ENCODE measurements at regions not wholly inside any gene's neighbourhood (a gene's known extent, or its start where the extent isn't known, plus 50 kb on each side); places are given as distances from the start of the nearest gene placed in this dataset.

DNA sequence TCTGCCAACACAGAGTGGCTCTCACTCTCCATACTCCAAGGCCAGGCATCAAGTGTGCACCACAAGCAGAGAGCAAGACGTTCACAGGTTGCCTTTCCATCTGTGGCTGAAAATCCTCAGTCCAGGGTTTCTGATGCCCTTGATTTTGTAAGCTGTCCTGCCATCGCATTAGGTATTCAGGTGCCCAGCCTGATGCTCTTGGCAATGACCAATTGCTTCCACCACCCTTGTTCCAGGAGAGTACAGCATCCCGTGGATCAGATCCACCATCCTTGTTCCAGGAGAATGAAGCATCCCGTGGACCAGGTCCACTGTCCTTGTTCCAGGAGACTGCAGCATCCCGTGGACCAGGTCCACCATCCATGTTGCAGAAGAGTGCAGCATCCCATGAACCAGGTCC is 133.4 kb upstream of the GPC1 start:
- Histone ChIP-seq H3K79me2 (ENCODE audit: low read length) (no peaks in the 10 kb centered on the region), H4K20me1 (ENCODE audit: insufficient read depth, low read length) (no peaks in the 10 kb centered on the region), H3K4me2 (ENCODE audit: low read depth, low read length) (no peak overlapping the region), H3K9ac (ENCODE audit: low read length) (no peak overlapping the region), H3F3A (ENCODE audit: insufficient read depth, low read length) (no peaks in the 10 kb centered on the region), H3K4me1 (ENCODE audit: low read length) (no peaks in the 10 kb centered on the region), H3K27ac (ENCODE audit: low read length) (no peak overlapping the region), H3K9me2 (replicated peaks; ENCODE audit: insufficient read depth, low read length) (no peaks in the 10 kb centered on the region), H3K9me3 (replicated peaks; ENCODE audit: insufficient read depth, low read length) (no peaks in the 10 kb centered on the region), H3K27me3 (replicated peaks; ENCODE audit: insufficient read depth, low read length) (peaks cover 50% of the 10 kb centered on the region), H3K4me3 (ENCODE audit: low read length) (no peak overlapping the region), H2AFZ (ENCODE audit: low read length) (no peak overlapping the region), H3K36me3 (replicated peaks; ENCODE audit: insufficient read depth, low read length) (no peaks in the 10 kb centered on the region)
- no peak for DNase-seq
- no peak for TF ChIP-seq EZH2 (optimal IDR thresholded peaks at IDR 0.05; ENCODE audit: low read depth, low read length)
- TF ChIP-seq, protein P1, sequence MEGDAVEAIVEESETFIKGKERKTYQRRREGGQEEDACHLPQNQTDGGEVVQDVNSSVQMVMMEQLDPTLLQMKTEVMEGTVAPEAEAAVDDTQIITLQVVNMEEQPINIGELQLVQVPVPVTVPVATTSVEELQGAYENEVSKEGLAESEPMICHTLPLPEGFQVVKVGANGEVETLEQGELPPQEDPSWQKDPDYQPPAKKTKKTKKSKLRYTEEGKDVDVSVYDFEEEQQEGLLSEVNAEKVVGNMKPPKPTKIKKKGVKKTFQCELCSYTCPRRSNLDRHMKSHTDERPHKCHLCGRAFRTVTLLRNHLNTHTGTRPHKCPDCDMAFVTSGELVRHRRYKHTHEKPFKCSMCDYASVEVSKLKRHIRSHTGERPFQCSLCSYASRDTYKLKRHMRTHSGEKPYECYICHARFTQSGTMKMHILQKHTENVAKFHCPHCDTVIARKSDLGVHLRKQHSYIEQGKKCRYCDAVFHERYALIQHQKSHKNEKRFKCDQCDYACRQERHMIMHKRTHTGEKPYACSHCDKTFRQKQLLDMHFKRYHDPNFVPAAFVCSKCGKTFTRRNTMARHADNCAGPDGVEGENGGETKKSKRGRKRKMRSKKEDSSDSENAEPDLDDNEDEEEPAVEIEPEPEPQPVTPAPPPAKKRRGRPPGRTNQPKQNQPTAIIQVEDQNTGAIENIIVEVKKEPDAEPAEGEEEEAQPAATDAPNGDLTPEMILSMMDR (IDR thresholded peaks at IDR 0.05; ENCODE audit: low read length), result no peak
- TF ChIP-seq EZH2phosphoT487 (IDR thresholded peaks at IDR 0.05; ENCODE audit: low read length), result no peak

DNA sequence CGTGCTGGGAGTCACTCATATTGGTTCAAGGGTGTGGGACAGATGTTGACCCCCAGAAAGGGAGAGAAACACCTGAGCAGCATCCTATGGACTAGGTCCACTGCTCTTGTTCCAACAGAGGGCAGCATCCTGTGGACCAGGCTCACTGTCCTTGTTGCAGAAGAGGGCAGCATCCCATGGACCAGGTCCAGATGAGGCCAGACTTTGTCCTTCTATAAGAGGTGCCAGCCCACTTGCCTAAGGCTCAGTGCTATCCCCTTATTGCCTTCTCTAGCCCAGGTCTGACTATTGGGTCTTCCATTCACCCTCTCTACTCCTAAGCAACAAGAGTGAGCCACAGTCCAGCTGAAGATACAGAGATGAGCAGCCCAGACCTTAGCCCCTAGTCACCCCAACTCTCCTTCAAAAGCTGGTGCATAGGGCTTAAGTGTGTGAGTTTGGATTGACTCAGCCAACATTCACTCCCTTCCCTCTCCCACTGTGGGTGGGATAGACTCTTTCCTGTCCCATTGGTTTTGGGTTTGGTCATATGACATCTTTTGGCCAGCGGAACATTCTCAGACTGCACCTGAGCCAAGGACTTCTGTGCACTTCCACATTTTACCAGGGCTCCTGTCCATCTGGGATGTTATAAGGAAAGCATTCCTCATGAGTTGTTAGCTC is 132.4 kb upstream of the GPC1 start:
- no peak overlapping the region for H3K9ac ChIP-seq (ENCODE audit: low read length)
- no peak for DNase-seq
- no peak overlapping the region for H3K27ac ChIP-seq (ENCODE audit: low read length)
- H4K20me1 ChIP-seq (ENCODE audit: insufficient read depth, low read length), result no peaks in the 10 kb centered on the region
- TF ChIP-seq EZH2phosphoT487 (IDR thresholded peaks at IDR 0.05; ENCODE audit: low read length) (no peak), EZH2 (optimal IDR thresholded peaks at IDR 0.05; ENCODE audit: low read depth, low read length) (no peak)
- TF ChIP-seq, protein P1 (IDR thresholded peaks at IDR 0.05; ENCODE audit: low read length), result no peak
- no peaks in the 10 kb centered on the region for H3K79me2 ChIP-seq (ENCODE audit: low read length)
- H3F3A ChIP-seq (ENCODE audit: insufficient read depth, low read length), result no peaks in the 10 kb centered on the region
- no peak overlapping the region for H3K4me2 ChIP-seq (ENCODE audit: low read depth, low read length)
- H3K4me3 ChIP-seq (ENCODE audit: low read length), result no peak overlapping the region
- peaks cover 60% of the 10 kb centered on the region for H3K27me3 ChIP-seq (replicated peaks; ENCODE audit: insufficient read depth, low read length)
- H3K9me3 ChIP-seq (replicated peaks; ENCODE audit: insufficient read depth, low read length), result no peaks in the 10 kb centered on the region
- no peak overlapping the region for H2AFZ ChIP-seq (ENCODE audit: low read length)
- H3K9me2 ChIP-seq (replicated peaks; ENCODE audit: insufficient read depth, low read length), result no peaks in the 10 kb centered on the region
- no peaks in the 10 kb centered on the region for H3K36me3 ChIP-seq (replicated peaks; ENCODE audit: insufficient read depth, low read length)
- no peaks in the 10 kb centered on the region for H3K4me1 ChIP-seq (ENCODE audit: low read length)

DNA sequence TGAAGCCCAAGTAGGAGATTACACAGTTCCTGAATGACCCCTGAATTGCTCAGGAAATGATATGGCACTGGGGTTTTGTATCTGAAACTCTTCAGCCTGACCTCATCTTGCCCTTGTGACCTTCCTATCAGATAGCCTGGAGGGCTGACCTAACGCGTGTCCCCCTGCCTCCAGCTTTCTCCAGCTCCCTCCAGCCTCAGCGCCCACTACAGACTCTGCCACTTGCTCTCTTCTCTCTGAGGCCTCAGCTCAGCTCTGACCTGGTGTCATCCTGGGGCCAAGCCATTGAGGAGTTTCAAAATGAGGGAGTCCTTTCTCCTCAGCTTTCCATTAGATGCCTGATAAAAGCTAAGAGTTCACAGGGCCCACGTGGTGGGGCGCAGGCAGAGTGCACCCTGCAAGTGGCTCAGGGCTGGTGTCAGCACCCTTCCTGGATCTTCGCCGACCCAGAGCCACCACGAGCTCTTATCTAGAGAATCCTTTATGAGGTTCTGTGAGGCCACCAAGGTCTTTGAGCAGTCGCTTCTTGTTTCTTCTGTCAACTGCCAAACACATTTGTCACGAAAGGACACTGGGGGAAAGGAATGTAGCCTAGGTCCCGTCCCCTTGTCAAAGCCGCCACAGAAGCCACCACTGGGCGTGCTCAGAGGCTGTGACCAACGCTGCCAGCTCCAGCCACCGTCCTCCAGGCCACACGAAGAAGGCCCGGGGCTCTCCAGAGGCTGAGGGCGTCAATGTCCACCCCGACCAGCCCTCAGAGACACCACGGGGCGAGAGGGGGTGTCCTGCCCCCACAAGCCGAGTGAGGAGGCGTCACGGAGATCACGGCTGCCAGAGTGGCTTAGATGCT is 131.3 kb upstream of the GPC1 start:
- H2AFZ ChIP-seq (ENCODE audit: low read length), result no peak overlapping the region
- TF ChIP-seq, protein P1 (IDR thresholded peaks at IDR 0.05; ENCODE audit: low read length), result no peak
- no peak for TF ChIP-seq EZH2phosphoT487 (IDR thresholded peaks at IDR 0.05; ENCODE audit: low read length)
- no peak for TF ChIP-seq EZH2 (optimal IDR thresholded peaks at IDR 0.05; ENCODE audit: low read depth, low read length)
- no peaks in the 10 kb centered on the region for H3F3A ChIP-seq (ENCODE audit: insufficient read depth, low read length)
- no peaks in the 10 kb centered on the region for H3K4me1 ChIP-seq (ENCODE audit: low read length)
- no peak overlapping the region for H3K27ac ChIP-seq (ENCODE audit: low read length)
- H3K36me3 ChIP-seq (replicated peaks; ENCODE audit: insufficient read depth, low read length), result no peaks in the 10 kb centered on the region
- H4K20me1 ChIP-seq (ENCODE audit: insufficient read depth, low read length), result no peaks in the 10 kb centered on the region
- H3K4me3 ChIP-seq (ENCODE audit: low read length), result no peak overlapping the region
- no peak overlapping the region for H3K9ac ChIP-seq (ENCODE audit: low read length)
- no peaks in the 10 kb centered on the region for H3K9me3 ChIP-seq (replicated peaks; ENCODE audit: insufficient read depth, low read length)
- H3K4me2 ChIP-seq (ENCODE audit: low read depth, low read length), result no peak overlapping the region
- H3K27me3 ChIP-seq (replicated peaks; ENCODE audit: insufficient read depth, low read length), result peaks cover 60% of the 10 kb centered on the region
- no peak for DNase-seq
- no peaks in the 10 kb centered on the region for H3K9me2 ChIP-seq (replicated peaks; ENCODE audit: insufficient read depth, low read length)
- H3K79me2 ChIP-seq (ENCODE audit: low read length), result no peaks in the 10 kb centered on the region
